GM21529 (cell line): ENCODE measurements at regions not wholly inside any gene's neighbourhood (a gene's known extent, or its start where the extent isn't known, plus 50 kb on each side); places are given as distances from the start of the nearest gene placed in this dataset.
A peak's percentile ranks its signal among the peaks of the same experiment; 100 is the strongest.
"Not testable (repeated sequence)": the region's sequence is repeated elsewhere in the genome, so short reads cannot be mapped to it uniquely, and the experiment has no call there.

Source experiments
- ATAC-seq: cut with Tn5 transposase; IDR thresholded peaks from one replicate; pipeline ENCODE4 v1.9.1; 2021; ENCODE audit not compliant: unreplicated experiment

DNA sequence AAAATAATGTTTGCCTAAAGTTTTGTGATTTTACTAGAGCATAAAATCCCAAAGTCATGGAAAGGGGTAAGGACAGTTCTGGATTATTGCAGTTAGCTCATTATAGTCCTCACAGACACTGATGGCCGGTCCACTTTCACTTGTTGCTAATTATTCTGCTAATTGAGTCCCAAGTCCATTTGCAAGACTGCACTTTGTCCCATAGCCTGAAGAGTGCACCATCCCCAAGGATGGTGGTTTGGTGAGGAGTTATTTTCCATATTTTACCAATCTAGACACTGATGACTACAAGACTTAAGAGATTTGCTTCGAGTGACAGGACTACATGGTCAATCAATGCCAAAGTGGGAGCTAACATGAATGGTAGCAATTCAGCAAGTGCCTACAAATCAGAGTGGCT is 181.8 kb upstream of the CACNA2D1 start:
- ATAC-seq, result no peak

DNA sequence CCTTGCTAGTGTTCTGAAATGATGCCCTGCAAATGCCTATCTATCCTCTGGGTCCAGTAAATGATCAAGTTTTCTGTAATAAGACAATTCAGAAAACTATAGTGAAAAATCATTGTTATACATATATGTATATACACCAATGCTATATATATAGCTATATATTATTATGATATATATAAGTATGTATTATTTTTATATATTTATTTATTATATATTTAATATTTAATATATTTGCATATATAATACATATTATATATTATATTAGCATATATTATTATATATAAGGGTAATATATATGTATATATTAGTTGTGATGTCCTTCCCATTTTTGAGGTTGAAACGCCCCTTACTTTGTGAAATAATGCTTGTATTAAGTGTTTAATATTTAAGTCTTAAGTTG is 181.4 kb upstream of the CACNA2D1 start:
- ATAC-seq, result no peak

DNA sequence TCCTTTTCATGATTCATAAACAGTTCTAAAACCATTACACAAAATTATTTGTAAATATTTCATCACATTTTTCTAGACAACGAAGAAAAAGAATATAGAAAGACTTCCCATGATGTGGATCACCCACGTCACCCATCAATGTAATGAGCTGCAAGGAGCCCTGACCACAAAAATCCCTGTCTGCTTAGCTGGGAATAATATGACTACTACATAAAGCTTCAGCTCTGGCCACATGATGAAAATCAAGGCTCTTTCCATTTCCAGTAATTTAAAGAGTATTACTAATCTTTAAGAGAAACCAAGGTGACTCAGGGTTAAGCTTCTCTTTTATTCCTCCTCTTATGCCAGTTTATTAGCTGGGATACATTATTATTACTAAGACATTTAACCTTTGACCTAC is 180.8 kb upstream of the CACNA2D1 start:
- no peak for ATAC-seq

DNA sequence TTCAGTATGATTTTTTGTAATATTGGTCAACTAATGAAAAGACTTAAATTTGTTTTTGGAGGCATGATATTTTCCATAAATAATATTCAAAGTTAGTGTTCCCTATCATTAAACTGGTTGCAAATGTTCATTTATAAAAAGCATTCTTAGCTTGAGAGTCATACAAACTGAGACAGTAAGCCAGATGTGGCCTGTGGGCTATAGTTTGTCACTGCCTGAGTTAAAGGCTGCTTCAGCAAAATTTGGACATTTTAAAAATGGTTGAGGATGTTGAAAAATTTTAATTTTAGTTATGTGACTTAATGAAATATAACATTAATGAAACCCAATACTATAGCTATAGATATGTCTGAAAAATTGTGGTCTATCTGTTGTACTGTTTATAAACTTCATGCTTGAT is 180.2 kb upstream of the CACNA2D1 start:
- no peak for ATAC-seq

DNA sequence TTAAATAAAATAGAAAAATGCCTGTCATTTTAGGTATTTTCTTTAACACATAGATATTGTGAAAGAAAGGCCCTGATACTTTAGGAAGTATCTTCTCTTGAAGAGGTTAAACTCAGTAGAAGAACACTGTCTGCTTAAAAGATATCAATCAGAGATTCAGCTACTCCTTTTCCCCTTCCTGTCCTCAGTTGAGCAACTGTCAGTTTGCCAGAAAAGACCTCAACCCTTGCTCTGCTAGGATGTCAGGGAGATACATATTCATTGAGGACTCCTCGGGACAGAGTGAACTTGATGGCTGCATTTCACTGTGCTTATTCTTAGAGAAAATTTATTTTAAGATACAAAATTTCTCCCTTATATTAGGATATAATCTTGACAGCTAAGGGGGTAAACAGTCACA is 173.6 kb upstream of the CACNA2D1 start:
- ATAC-seq, result no peak

DNA sequence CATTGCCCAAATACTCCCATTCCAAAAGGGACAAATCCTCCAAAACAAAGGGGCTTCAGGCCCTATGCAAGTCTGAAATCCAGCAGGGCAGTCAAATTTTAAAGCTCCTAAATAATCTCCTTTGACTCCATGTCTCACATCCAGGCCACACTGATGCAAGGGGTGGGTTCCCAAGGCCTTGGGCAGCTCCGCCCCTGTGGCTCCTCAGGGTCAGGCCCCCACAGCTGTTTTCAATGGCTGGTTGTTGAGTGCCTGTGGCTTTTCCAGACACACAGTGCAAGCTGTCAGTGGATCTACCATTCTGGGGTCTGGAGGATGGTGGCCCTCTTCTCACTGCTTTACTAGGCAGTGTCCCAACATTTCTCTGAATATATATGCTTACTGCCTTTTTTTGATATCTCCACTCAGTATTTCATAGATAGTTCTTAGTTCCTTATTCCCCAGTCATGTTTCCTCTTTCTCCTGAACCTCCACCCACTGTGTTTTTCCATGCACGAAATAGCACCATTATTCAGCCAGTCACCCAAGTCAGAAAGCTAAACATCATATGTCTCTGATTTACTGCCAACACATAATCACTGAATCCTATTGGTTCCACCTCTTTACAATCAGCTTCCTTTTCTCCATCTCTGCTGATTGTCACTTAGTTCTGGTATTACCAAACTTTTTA is 172.6 kb upstream of the CACNA2D1 start:
- ATAC-seq, result no peak

DNA sequence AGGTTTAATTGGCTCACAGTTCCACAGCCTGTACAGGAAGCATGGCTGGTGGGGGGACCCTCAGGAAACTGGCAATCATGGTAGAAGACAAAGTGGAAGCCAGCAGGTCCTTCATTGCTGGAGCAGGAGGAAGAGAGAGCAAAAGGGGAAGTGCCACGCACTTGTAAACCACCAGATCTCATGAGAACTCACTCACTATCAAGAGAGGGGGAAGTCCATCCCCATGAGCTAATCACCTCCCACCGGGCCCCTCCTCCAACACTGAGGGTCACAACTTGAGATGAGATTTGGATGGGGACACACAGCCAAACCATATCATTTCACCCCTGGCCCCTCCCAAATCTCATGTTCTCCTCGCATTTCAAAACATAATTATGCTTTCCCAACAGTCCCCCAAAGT is 171.9 kb upstream of the CACNA2D1 start:
- ATAC-seq, result peak; percentile 70

DNA sequence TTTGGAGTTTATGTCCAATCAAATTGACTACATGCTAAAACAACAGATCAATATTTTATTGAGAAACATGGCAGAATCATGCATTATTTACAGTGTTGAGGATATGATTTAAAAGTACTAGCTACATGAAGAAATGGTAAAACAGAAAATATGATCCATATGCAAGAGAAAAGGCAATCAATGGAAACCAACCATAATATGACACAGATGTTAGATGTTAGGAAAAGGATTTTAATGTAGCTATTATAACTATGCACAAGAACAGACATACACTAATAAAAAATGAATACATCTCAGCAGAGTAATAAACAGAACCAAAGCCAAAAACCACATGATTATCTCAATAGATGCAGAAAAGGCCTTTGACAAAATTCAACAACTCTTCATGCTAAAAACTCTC is 166.2 kb upstream of the CACNA2D1 start:
- ATAC-seq, result no peak

DNA sequence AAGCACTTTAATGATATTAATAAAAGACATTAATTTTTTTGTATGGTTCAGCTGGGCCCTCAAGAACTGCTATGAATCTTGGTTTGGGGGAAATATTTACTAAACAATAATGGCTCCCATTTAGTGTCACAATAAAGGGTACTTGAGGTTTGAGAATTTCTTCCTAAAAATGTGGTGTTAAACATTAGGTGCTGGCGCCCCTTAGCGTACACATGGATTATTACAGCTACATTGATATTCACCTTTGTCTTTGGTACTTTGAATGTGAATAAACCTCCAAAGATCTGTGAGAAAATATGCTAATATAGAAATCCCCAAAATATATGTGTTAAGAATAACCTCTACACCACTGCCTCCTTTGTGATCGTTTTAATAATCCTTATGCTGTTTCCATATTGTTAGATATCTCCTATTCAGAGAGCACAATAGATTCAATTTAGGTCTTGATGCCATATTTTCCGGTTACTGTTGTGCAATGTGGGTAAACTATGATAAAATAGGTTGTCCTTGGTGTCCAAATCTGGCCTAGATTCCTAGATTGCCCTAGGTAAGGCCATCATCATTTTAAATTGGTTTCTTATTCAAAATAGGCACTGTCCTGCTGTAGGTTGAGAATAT is 161.8 kb upstream of the CACNA2D1 start:
- peak; percentile 63 for ATAC-seq

DNA sequence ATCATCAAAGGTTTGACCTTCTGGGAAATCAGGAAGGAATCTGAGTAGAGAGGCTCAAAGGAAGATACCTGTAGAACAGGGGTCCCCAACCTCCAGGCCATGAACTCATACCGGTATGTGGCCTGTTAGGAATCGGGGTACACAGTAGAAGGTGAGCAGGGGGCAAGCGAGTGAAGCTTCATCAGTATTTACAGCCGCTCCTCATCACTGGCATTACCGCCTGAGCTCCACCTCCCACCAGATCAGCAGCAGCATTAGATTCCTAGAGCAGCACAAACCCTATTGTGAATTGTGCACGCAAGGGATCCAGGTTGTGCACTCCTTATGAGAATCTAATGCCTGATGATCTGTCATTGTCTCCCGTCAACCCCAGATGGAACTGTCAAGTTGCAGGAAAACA is 158.5 kb upstream of the CACNA2D1 start:
- no peak for ATAC-seq

DNA sequence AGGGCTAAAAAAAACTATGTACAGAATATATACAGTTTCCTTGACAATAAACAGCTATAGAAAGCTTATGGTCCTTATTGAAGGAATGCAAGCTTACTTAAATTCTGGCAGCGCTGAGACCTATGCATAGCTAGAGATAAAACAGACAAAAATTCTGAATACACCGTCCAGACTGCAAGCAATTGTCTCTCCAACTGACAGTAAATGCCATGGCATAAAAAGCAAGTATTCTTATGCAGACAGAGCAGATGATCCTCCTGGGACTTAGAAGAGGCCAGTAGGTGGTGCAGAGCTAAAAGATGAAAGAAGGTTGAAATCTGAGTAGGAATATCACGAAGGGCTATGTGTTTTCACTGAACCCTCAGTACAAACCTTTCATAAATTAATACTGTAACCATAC is 157.0 kb upstream of the CACNA2D1 start:
- ATAC-seq, result no peak

DNA sequence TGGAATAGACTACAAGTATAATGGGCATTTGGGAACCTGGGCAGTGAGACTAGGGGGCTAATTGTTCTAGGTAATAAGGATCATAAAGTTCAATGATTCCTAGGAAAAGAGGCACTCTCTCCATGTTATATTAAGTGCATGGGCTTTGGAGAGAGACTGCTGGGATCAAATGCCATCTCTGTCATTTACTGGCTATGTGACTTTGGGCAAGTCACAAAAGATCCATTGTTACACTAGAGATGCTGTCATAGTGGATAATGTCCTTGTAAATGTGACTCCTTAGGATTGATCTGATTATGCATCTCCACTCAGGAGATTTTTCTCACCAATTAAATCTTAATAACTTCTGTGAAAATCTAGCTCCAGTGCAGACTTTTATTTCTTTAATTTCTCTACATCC is 156.3 kb upstream of the CACNA2D1 start:
- no peak for ATAC-seq

DNA sequence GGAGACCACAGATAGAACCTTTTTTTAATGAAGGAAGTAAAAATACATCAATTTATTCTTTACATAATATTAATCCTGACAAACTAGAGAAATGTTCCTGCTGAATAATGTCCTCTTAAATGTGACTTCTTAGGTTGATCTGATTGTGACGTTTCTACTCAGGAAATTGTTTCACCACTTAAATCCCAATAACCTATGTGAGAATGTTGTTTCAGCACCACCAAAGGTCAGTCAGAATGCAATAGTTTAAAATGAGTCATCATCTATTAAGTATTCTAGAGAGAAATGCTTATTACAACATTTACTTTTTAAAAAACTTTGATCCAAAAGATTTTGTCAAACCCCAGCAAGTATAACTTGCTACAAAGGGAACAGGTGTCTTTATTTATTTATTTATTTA is 155.4 kb upstream of the CACNA2D1 start:
- no peak for ATAC-seq

DNA sequence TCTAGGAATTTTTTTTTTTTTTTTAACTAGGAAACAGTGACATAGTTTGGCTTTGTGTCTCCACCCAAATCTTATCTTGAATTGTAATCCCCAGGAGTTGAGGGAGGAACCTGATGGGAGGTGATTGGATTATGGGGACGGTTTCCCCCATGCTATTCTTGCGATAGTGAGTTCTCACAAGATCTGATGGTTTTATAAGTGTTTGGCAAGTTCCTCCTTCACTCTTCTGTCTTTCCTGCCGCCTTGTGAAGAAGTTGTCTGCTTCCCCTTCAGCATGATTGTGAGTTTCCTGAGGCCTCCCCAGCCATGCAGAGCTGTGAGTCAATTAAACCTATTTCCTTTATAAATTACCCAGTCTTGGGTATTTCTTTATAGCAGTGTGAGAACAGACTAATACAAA is 152.2 kb upstream of the CACNA2D1 start:
- not testable (repeated sequence) for ATAC-seq

DNA sequence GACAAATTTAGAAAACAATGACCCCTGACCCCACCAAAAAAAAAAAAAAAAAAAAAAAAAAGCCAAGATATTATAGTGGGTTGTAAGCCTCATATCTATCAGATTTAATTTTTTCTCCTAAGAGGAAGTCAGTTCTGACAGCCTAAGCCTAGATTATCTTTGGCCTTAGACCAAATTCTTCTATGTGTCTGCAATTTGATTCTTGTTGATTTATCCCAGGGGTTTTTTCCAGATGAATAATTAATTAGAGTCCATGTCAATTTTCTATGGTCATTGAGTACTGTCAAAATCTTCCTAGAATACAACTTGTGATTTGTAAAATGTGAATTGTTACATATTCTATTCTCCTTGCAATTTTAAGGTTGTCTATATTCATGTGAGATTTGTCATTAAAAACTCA is 151.6 kb upstream of the CACNA2D1 start:
- ATAC-seq, result no peak

DNA sequence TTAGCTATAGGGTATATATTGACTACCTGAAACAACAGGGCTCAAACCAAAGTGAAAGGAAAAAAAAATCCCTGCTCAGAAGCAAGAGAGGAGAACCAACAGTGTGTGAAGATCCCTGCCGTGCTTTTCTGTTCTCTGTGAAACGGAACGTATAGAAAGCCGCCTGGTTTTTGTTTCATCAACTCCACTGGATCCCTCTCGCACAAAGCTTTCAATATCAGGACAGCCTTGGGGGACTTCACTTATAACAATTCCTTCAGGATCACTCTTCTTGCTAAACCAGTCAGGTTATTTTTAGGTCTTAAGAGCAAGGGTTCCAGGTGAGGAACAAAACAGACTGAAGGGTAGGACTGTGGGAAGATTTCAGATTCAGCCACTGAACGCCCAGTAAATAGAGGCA is 151.1 kb upstream of the CACNA2D1 start:
- ATAC-seq, result no peak

DNA sequence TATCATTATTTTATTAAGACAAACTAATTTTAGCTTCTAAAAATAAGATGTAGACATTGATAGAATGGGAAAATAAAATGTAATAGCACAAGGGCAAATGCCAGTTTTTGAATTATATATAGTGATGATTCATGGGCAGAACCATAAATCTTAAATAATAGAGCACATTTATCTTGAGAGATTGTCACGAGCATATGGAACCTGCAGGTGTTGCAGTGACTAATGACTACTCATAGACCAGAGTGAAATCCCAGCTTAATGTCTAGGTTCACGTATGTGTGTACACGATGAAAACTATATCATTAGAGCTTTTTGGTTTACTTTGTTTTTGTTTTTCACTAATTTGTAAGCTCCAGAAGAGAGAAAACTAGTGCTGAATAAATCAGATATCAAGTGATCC is 150.2 kb upstream of the CACNA2D1 start:
- ATAC-seq, result no peak

DNA sequence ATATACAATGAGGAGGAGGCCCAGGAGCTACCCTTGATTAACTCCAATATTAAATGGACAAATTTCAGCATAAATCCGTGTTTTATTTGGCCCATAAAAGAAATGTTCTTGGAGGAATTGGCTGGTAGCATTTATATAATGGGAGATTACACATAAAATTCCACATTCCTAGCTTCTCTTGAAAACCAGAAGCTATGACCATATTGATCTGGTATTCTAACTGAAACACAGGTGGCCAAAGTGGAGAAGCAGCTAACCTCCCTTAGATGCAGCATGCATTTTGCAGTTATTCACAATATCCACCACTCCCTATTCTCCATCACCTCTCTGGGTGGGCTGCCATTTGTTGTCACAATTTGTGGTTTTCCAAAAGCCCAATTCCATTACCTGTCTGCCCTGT is 148.8 kb upstream of the CACNA2D1 start:
- ATAC-seq, result no peak

DNA sequence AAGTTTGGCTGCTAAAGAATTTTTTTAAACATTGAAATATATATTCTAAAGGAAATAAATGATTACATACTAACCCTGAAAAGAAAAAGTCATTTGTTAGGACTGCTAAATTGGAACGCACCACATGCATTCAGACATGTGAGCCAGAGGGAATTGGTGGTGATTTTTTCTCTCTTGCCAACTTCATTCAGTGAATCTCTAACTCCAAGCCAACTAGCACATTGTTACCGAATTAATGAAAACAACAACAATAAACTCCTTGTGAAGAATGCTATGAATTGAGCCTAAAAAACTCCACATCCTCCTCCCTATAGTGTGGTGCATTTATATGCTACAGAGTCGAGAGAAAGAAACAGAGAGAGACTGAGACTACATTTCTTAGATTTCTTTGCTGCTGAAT is 135.5 kb upstream of the CACNA2D1 start:
- ATAC-seq, result no peak

DNA sequence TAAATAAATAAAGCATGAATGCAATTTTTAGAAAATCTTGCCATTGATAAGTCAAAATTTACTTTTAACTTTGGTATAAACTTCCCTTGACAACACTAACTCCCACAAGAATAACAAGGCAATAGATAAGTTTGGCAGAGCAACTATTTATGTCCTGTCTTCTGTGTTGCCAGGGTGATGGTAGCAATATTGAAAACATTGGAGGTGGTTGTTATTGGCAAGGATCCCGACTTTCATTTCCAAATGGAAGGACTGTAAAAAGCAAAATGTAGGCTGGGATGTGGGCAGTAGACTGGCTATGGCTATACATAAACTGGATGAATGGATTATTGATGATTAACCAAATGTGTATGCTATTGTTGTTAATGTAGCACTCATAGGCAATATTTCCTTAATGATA is 134.9 kb upstream of the CACNA2D1 start:
- no peak for ATAC-seq

DNA sequence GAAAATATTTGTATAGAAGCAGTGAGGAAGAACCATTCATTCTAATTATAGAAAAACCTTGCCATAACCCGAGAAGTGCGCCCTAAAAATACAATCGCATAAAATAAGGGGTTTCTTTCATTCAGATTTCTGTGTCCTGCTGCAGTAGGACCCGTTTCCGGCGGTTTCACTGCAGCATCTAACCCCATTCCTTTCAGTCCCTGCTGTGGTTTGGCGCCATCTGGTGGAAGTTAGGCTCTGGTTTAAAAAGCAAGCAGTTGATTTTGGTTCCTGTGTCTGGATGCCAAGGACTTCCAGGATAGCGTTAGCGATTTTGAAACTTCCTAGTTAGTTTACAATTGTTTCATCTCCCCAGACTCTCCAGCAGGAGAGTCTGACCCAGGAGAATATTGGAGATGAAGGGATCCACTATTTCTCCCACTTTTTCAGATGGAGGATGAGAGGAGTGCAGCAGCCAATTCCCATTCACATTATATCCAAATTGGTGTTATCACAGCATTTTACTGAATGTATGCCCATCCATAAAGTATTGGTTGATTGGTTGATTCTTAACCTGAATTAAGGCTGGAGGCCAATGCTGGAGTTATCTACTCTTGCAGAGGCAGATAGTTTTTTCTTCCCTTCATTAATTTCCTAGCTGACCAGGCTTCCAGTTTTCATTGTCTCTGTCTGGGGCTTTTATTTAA is 128.8 kb upstream of the CACNA2D1 start:
- peak; percentile 97 for ATAC-seq

DNA sequence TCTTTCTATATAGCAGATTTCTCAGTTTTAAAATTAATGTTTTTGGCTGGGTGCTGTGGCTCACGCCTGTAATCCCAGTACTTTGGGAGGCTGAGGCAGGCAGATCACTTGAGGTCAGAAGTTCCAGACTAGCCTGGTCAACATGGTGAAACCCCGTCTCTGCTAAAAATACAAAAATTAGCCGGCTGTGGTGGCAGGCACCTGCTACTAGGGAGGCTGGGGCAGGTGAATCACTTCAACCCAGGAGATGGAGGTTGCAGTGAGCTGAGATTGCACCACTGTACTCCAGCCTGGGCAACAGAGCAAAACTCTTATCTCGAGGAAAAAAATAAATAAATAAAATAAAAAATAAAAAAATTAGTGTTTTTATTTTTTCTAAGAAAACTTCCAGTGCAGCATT is 127.5 kb upstream of the CACNA2D1 start:
- not testable (repeated sequence) for ATAC-seq

DNA sequence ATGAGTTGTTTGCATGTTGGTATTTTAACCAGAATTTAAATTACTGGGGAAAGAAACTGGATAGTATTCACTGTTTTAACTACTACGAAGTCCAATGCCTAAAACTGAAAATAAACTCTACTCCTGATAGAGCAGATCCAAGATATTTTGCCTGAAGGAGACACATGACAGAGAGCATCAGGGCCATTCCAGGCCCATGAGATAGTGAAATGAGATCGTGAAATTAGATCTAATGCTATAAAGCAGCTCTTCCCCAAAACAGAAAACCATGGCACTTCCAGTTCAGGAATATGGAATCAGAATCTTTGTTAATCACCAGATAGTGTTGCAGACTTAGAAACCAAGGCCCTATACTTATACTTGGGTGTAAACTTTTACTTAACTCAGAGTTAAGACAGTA is 124.3 kb upstream of the CACNA2D1 start:
- ATAC-seq, result no peak
